ENCODE measurements at regions not wholly inside any gene's neighbourhood (a gene's known extent, or its start where the extent isn't known, plus 50 kb on each side); places are given as distances from the start of the nearest gene placed in this dataset.
"Not testable (repeated sequence)": the region's sequence is repeated elsewhere in the genome, so short reads cannot be mapped to it uniquely, and the experiment has no call there.

DNA sequence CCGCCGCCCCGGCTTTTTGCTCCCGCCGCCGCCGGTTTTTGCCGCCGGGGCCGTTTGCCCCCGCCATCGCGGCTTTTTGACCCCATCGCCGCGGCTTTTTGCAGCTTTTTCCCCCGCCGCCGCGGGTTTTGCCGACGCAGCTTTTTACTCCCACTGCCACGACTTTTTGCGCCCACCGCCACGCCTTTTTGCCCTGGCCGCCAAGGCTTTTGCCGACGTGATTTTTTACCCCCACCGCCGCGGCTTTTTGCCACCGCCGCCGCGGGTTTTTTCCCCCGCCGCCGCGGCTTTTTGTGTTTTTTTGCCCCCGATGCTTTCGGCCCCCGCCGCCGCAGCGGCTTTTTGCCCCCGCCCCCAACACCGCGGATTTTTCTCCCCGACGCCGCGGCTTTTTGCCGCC is 5001.9 kb upstream of the OR11H1 start:
- H3K27ac ChIP-seq; ATAC-seq (ENCODE audit: low FRiP score in 2 of 2); DNase-seq; H3K27me3 ChIP-seq; H3K4me3 ChIP-seq; H3K4me1 ChIP-seq; H3K9me3 ChIP-seq; H3K36me3 ChIP-seq: not testable (repeated sequence)
- 66% methylated on average over 37 of the region's 54 CpGs; no CpG with 5 or more reads in 1 of the 2 donors for WGBS, 2 donors

DNA sequence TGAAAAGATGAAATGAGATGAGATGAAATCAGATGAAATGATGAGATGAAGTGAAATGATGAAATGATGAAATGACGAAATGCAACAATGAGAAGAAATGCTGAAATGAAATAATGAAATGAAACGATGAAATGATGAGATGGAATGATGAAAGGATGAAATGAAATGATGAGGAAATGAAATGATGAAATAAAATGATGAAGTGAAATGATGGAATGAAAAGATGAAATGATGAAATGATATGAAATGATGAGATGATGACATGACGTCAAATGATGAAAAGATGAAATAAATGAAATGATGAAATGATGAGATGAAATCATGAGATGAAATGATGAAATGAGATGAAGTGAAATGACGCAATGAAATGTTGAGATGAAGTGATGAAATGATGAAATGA is 4996.9 kb upstream of the OR11H1 start:
- ATAC-seq (ENCODE audit: low FRiP score in 2 of 2); H3K4me1 ChIP-seq; DNase-seq; H3K9me3 ChIP-seq; H3K4me3 ChIP-seq; H3K27ac ChIP-seq; H3K36me3 ChIP-seq; H3K27me3 ChIP-seq: not testable (repeated sequence)
- no CpG with 5 or more reads among the region's 4 CpGs for WGBS, 2 donors

GRCh38 chr22:10572531-10572930 is 4955.5 kb upstream of the OR11H1 start:
- not testable (repeated sequence) for H3K4me1 ChIP-seq; H3K27me3 ChIP-seq; H3K4me3 ChIP-seq; ATAC-seq (ENCODE audit: low FRiP score in 2 of 2); DNase-seq; H3K27ac ChIP-seq; H3K9me3 ChIP-seq; H3K36me3 ChIP-seq
- WGBS, 2 donors, result 52 to 67% methylated on average over 5 to 10 of the region's 42 CpGs

- WGBS, 2 donors, result no CpG with 5 or more reads among the region's 2 CpGs
- not testable (repeated sequence) for H3K27me3 ChIP-seq; H3K36me3 ChIP-seq; DNase-seq; H3K4me1 ChIP-seq; ATAC-seq (ENCODE audit: low FRiP score in 2 of 2); H3K9me3 ChIP-seq; H3K4me3 ChIP-seq; H3K27ac ChIP-seq
Measured at GRCh38 chr22:10601071-10601470, 4926.9 kb upstream of the OR11H1 start.

GRCh38 chr22:10631961-10632360 is 4896.0 kb upstream of the OR11H1 start:
- not testable (repeated sequence) for ATAC-seq (ENCODE audit: low FRiP score in 2 of 2); H3K4me3 ChIP-seq; H3K9me3 ChIP-seq; H3K4me1 ChIP-seq; H3K27me3 ChIP-seq; H3K27ac ChIP-seq; H3K36me3 ChIP-seq; DNase-seq
- no CpG with 5 or more reads among the region's 15 CpGs for WGBS, 2 donors

- not testable (repeated sequence) for H3K27ac ChIP-seq; ATAC-seq (ENCODE audit: low FRiP score in 2 of 2); H3K4me3 ChIP-seq; H3K9me3 ChIP-seq; H3K27me3 ChIP-seq; DNase-seq; H3K36me3 ChIP-seq; H3K4me1 ChIP-seq
- 86% methylated on average over 1 of the region's 3 CpGs; no CpG with 5 or more reads in 1 of the 2 donors for WGBS, 2 donors
Measured at GRCh38 chr22:10635341-10635740, 4892.7 kb upstream of the OR11H1 start.

- not testable (repeated sequence) for H3K27me3 ChIP-seq; DNase-seq; H3K27ac ChIP-seq; H3K36me3 ChIP-seq; ATAC-seq (ENCODE audit: low FRiP score in 2 of 2); H3K4me3 ChIP-seq; H3K9me3 ChIP-seq; H3K4me1 ChIP-seq
- WGBS, 2 donors, result 57 to 83% methylated on average over 9 to 14 of the region's 14 CpGs
Measured at GRCh38 chr22:10662818-10663217, 4865.2 kb upstream of the OR11H1 start.

- not testable (repeated sequence) for H3K4me3 ChIP-seq; H3K27me3 ChIP-seq; ATAC-seq (ENCODE audit: low FRiP score in 2 of 2); H3K27ac ChIP-seq; H3K4me1 ChIP-seq; H3K36me3 ChIP-seq; DNase-seq; H3K9me3 ChIP-seq
- WGBS, 2 donors, result 28 to 29% methylated on average over 6 of the region's 6 CpGs
Measured at GRCh38 chr22:10673065-10673464, 4854.9 kb upstream of the OR11H1 start.

GRCh38 chr22:10678720-10679119 is 4849.3 kb upstream of the OR11H1 start:
- 13 to 15% methylated on average over 3 of the region's 3 CpGs for WGBS, 2 donors
- H3K27me3 ChIP-seq; H3K4me1 ChIP-seq; H3K4me3 ChIP-seq; H3K36me3 ChIP-seq; ATAC-seq (ENCODE audit: low FRiP score in 2 of 2); DNase-seq; H3K9me3 ChIP-seq; H3K27ac ChIP-seq: not testable (repeated sequence)

DNA sequence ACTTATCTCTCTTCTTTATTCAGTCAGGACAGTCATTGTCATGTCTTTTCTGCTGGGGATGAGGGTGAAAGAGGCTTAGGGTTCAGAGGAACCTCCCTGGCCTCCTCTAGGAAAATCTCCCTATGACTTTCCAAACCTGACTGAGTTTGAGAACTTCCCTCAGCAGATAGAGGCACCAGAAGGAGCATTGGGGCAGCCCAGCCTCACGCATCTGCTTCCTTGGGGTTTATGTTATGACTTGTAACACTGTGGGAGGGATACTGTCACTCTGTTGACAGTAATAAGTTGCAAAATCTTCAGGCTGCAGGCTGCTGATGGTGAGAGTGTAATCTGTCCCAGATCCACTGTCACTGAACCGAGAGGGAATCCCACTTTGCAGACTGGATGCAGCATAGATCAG is 4842.6 kb upstream of the OR11H1 start:
- H3K9me3 ChIP-seq; ATAC-seq (ENCODE audit: low FRiP score in 2 of 2): not testable (repeated sequence)
- WGBS, 2 donors, result no CpG with 5 or more reads among the region's 2 CpGs

DNA sequence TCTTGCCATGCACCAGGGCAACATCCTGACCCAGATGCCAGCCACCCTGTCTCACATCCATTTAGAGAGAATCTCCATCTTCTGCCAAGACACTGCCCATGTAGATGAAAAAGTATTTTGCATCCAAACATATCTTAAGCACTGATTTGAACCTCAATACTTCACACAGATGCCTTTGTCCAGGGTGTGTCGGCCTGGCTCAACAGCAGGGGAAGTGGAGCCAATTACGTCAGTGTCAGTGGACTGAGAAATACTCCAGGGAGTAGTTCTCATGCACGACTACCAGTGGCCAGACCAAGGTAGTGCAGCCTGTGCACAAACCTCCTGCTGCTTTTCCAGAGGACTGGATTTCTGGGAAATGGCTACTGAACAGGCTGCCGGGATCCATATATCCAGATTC is 4840.7 kb upstream of the OR11H1 start:
- H3K27ac ChIP-seq; ATAC-seq (ENCODE audit: low FRiP score in 2 of 2); H3K4me1 ChIP-seq; H3K9me3 ChIP-seq; H3K36me3 ChIP-seq; H3K27me3 ChIP-seq; H3K4me3 ChIP-seq: not testable (repeated sequence)
- DNase-seq, result peak in 1 of 2 donors; percentile 16
- WGBS, 2 donors, result 36 to 44% methylated on average over 3 to 4 of the region's 4 CpGs

More for the DNA sequence above, 4842.6 kb upstream of the OR11H1 start:
- not testable (repeated sequence) for DNase-seq, H3K27me3 ChIP-seq, H3K4me3 ChIP-seq, H3K36me3 ChIP-seq, H3K4me1 ChIP-seq, H3K27ac ChIP-seq

- not testable (repeated sequence) for H3K36me3 ChIP-seq; H3K27me3 ChIP-seq; H3K27ac ChIP-seq; DNase-seq; H3K9me3 ChIP-seq; H3K4me3 ChIP-seq; H3K4me1 ChIP-seq; ATAC-seq (ENCODE audit: low FRiP score in 2 of 2)
- WGBS, 2 donors, result 80% methylated on average over 25 of the region's 45 CpGs; no CpG with 5 or more reads in 1 of the 2 donors
Measured at GRCh38 chr22:10698836-10699235, 4829.2 kb upstream of the OR11H1 start.

DNA sequence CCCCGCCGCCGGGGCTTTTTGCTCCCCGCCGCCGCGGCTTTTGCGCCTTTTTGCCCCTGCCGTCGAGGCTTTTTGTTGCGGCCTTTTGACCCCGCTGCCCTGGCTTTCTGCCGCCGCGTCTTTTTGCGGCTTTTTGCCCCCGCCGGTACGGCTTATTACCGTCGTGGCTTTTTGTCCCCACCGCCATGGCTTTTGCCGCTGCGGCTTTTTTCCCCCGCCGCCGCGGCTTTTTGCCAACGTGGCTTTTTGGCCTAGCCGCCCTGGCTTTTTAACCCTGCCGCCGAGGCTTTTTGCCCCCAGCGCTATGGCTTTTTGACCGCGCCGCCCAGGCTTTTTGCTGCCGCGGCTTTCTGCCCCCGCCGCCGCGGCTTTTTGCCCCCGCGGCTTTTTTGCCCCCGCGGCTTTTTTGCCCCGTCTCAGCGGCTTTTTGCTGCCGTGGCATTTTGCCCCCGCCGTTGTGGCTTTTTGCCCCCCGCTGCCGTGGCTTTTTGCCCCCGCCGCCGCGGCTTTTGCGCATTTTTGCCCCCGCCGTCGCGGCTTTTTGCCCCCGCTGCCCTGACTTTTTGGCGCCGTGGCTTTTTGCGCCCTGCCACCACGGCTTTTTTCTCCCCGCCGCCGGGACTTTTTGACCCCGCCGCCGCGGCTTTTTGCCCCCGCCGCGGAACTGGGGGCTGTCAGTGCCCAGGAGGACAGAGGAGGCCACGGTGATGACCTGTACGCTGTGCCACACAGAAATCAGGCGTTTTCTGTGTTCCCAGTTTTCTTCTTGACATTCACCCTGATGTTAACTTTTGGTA is 4828.5 kb upstream of the OR11H1 start:
- not testable (repeated sequence) for H3K36me3 ChIP-seq; H3K27me3 ChIP-seq; H3K27ac ChIP-seq; H3K4me1 ChIP-seq; H3K9me3 ChIP-seq; ATAC-seq (ENCODE audit: low FRiP score in 2 of 2); DNase-seq; H3K4me3 ChIP-seq
- 61 to 80% methylated on average over 23 to 31 of the region's 80 CpGs for WGBS, 2 donors

GRCh38 chr22:10708175-10708574 is 4819.8 kb upstream of the OR11H1 start:
- DNase-seq, result not testable (repeated sequence)
- ATAC-seq (ENCODE audit: low FRiP score in 2 of 2), result peak; percentile 25 to 31
- 93 to 100% methylated on average over 2 to 3 of the region's 3 CpGs for WGBS, 2 donors

More at GRCh38 chr22:10708175-10708574, 4819.8 kb upstream of the OR11H1 start:
- H3K27ac ChIP-seq, H3K36me3 ChIP-seq, H3K4me3 ChIP-seq, H3K4me1 ChIP-seq, H3K9me3 ChIP-seq, H3K27me3 ChIP-seq: not testable (repeated sequence)

Data from upper lobe of left lung (tissue), 6 donors.